Esophagus (tissue), 2 donors: ENCODE measurements at regions not wholly inside any gene's neighbourhood (a gene's known extent, or its start where the extent isn't known, plus 50 kb on each side); places are given as distances from the start of the nearest gene placed in this dataset.

Source experiments
- H3K27ac ChIP-seq, 2 donors: one replicate each; pipeline ENCODE4 v1.5.1; 2013; ENCODE audit warnings: low read depth in 2 of 2, mild to moderate bottlenecking in 2 of 2, inconsistent platforms in 1 of 2, low read length in 1 of 2, moderate library complexity in 1 of 2
- H3K27me3 ChIP-seq, 2 donors: one replicate each; pipeline ENCODE4 v1.6.1; 2013; ENCODE audit warnings: low read length in 2 of 2, control low read depth in 1 of 2, mild to moderate bottlenecking in 1 of 2; ENCODE audit not compliant: insufficient read depth in 2 of 2, control insufficient read depth in 1 of 2
- H3K36me3 ChIP-seq, 2 donors: one replicate each; pipeline ENCODE4 v1.6.1; 2013; ENCODE audit warnings: low read length in 1 of 2; ENCODE audit not compliant: control insufficient read depth in 2 of 2, insufficient read depth in 2 of 2
- H3K4me1 ChIP-seq, 2 donors: one replicate each; pipeline ENCODE4 v1.6.1; 2013; ENCODE audit warnings: low read length in 1 of 2; ENCODE audit not compliant: control insufficient read depth in 2 of 2, insufficient read depth in 2 of 2
- H3K4me3 ChIP-seq, 2 donors: one replicate each; pipeline ENCODE4 v1.5.1; 2013; ENCODE audit warnings: low read length in 2 of 2, mild to moderate bottlenecking in 2 of 2, low read depth in 1 of 2, moderate library complexity in 1 of 2
- H3K9me3 ChIP-seq, 2 donors: one replicate each; pipeline ENCODE4 v1.6.1; 2013; ENCODE audit warnings: mild to moderate bottlenecking in 2 of 2, low read depth in 1 of 2, low read length in 1 of 2, moderate library complexity in 1 of 2; ENCODE audit not compliant: control insufficient read depth in 2 of 2, insufficient read depth in 1 of 2
- WGBS, 2 donors: extraction: QIAGEN DNeasy Blood & Tissue Kit; methylation state at CpG; one replicate each; pipeline ENCODE4 v1.1.7; 2013; 5-methylcytosine and 5-hydroxymethylcytosine counted together
- donor health status: healthy with polysubstance abuse.
- donor health status: Bipolar disorder and iron deficiency.

DNA sequence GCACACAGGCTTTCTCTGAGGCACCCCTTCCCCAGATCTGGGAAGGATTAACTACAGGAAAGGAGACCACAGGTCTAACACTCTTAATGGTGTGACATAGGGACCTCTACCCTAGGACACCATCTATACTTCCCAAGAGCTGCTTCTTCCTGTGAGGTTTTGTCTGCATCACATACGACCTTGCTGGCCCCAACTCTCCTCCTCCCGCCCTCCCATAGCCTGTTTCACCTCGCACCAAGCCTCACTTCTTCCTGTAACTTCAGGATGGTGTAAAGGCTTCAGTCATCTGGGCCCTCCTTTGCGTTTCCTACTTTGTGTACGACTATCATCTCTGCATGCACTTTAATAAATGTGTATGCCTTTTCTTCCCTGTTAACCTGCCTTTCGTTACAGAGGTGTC is 274.3 kb downstream of the KLF6 start:
- H3K36me3 ChIP-seq: no peaks in the 10 kb centered on the region
- 75 to 82% methylated on average over 6 of the region's 6 CpGs for WGBS, 2 donors

DNA sequence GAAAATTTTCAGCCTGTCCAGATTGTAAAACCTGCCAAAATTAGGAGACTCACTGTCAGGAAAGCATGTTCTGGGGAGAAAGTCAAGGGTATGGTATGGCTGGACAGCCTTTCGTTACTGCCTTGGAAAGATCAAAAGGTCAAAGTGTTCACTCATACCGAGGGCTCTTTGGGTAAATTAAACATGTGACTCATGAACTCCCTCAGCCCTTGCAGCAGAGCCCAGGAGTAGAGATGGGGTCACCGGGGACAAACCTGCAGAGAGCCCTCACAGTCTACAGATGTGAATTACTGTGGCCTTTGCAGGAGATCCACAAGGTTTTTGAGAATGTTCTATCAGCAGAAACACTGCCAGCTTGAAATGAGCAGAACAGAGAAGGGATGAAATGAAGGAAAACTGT is 275.7 kb downstream of the KLF6 start:
- Histone ChIP-seq H3K4me1 (no peaks in the 10 kb centered on the region), H3K9me3 (no peaks in the 10 kb centered on the region), H3K27ac (no peak overlapping the region), H3K27me3 (no peaks in the 10 kb centered on the region), H3K4me3 (no peak overlapping the region), H3K36me3 (no peaks in the 10 kb centered on the region)
- WGBS, 2 donors: 68 to 77% methylated on average over 3 of the region's 3 CpGs

More for the DNA sequence above, 274.3 kb downstream of the KLF6 start:
- Histone ChIP-seq H3K27me3 (no peaks in the 10 kb centered on the region), H3K4me1 (no peaks in the 10 kb centered on the region), H3K4me3 (no peak overlapping the region), H3K9me3 (no peaks in the 10 kb centered on the region), H3K27ac (no peak overlapping the region)

DNA sequence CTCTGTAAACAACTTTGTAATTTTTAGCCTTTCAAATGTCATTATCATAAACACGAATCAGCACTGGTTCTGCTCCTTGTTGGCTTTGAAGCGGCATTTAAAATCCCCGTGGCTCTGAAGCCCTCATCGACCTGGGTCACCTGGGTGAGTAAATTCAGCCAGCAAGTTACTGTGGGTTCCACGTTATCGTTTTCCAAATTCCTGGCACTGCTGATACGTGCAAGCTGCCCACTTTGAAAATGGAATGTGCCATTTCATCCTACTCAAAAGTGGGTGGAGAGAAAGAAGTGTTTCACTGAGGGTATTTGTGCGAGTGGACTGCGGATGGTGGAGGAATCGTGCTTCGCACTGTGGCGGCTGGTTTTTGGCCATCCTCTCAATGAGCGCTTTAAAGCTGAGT is 281.7 kb downstream of the KLF6 start:
- Histone ChIP-seq H3K27ac (no peak overlapping the region), H3K36me3 (no peaks in the 10 kb centered on the region), H3K27me3 (no peaks in the 10 kb centered on the region), H3K4me3 (no peak overlapping the region), H3K9me3 (no peaks in the 10 kb centered on the region), H3K4me1 (peaks cover 0 to 4% of the 10 kb centered on the region in 2 donors)
- WGBS, 2 donors: 86 to 89% methylated on average over 13 of the region's 13 CpGs

DNA sequence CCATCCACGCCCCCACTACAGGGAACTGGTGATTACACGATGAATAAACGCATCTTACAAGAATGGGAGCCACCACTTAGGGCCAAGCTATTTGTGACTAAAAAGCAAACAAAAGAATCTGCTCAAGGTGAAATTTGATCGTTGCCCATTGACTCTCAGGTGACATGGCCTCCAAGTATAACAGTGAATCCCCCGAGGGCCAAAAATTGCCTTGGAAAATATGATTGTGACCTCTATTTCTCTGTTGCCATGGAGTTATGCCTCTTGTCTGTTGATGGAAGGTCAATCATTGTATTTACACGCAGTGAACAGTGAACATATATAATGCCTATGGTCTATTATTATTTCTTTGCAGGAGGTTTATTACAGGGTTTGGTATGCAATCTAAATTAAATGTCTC is 282.3 kb downstream of the KLF6 start:
- WGBS, 2 donors: 68 to 74% methylated on average over 6 of the region's 6 CpGs
- H3K4me1 ChIP-seq: peaks cover 0 to 4% of the 10 kb centered on the region in 2 donors
- no peaks in the 10 kb centered on the region for H3K27me3 ChIP-seq
- H3K4me3 ChIP-seq: no peak overlapping the region
- H3K27ac ChIP-seq: no peak overlapping the region
- H3K36me3 ChIP-seq: no peaks in the 10 kb centered on the region
- no peaks in the 10 kb centered on the region for H3K9me3 ChIP-seq

DNA sequence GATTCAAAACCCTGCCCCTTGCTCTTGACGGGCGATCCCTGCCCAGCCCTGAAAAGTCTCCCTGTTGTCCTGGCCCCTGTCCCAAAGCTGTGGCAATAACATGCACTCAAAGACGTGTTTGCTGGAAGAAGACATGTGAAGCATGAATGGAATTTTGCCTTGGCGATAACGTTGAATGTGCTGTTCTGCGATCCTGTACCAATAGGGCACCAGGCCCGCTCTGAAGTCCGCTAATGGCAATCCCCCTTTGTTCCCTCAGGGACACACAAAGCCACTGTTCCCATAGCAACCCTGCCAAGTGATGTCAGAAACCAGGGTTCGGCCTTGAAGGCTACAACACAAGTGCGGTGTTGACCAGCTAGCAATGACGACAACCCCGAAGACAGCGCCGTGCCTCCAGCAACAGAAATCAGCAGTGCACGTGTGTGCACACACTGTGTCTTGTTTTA is 284.6 kb downstream of the KLF6 start:
- Histone ChIP-seq H3K27ac (peak overlapping the region in 1 of 2 donors; percentile 53), H3K4me3 (peak overlapping the region in 1 of 2 donors; percentile 6), H3K9me3 (no peaks in the 10 kb centered on the region), H3K36me3 (no peaks in the 10 kb centered on the region), H3K4me1 (peaks cover 0 to 4% of the 10 kb centered on the region in 2 donors), H3K27me3 (no peaks in the 10 kb centered on the region)
- WGBS, 2 donors: 49 to 53% methylated on average over 15 of the region's 15 CpGs

DNA sequence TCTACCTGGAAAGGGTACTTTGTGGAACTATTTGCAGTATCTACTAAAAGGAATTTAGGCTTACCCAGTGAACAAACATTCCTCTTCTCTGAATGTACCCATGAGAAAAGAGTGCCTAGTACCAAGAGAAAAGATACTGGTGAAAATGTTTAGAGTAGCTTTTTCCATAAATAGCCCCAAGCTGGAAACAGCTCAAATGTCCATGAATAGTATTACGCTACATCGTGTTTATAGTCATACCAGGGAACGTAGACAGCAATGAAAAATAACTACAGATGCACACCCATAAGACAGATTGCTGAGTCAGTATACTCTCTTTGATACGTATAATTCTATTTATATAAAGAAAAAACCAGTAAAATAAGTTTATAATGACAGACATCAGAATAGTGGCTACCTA is 285.9 kb downstream of the KLF6 start:
- Histone ChIP-seq H3K4me3 (no peak overlapping the region), H3K9me3 (no peaks in the 10 kb centered on the region), H3K36me3 (no peaks in the 10 kb centered on the region), H3K4me1 (peaks cover 0 to 4% of the 10 kb centered on the region in 2 donors), H3K27me3 (no peaks in the 10 kb centered on the region), H3K27ac (no peak overlapping the region)
- 66 to 68% methylated on average over 4 of the region's 4 CpGs for WGBS, 2 donors

DNA sequence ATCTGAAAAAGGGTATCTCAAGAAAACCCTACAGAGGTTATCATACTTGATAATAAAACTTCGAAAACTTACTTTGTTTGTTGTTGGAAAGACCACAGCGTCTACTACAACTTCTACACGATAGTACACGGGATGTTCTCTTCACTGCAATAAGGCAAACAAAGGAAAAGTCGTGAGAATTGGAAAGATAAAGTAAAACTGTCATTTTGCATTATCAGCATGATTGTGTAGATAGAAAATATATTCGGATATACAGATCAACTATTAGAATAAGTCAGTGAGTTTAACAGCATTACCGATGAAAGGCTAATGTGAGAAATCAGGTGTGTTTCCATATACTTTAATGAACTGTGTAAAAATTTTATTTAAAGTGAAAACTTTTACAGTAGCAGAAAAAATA is 287.4 kb downstream of the KLF6 start:
- WGBS, 2 donors: 81 to 91% methylated on average over 7 of the region's 7 CpGs

DNA sequence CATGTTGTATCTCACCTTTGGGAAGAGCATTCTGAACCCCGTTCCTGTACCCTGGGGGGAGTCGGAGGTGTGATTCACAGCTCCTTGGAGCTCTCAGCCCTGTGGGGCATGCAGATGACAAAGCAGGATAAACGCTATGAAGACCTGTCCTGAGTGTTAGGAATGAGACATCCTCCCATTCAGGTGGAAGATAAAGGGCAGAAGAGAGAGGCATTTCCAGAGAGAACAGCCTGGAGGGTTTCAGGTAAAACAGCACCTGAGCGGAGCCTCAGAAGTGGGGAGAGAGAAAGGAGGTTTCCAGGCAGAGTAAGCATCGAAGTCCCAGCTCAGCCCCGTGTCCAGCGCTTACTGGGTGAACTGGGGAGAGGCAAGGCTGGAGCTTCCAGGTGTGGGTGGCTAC is 288.9 kb downstream of the KLF6 start:
- no peaks in the 10 kb centered on the region for H3K9me3 ChIP-seq

More for the DNA sequence above, 287.4 kb downstream of the KLF6 start:
- Histone ChIP-seq H3K36me3 (no peaks in the 10 kb centered on the region), H3K9me3 (no peaks in the 10 kb centered on the region), H3K27ac (no peak overlapping the region), H3K4me3 (no peak overlapping the region), H3K27me3 (no peaks in the 10 kb centered on the region), H3K4me1 (peaks cover 0 to 4% of the 10 kb centered on the region in 2 donors)

DNA sequence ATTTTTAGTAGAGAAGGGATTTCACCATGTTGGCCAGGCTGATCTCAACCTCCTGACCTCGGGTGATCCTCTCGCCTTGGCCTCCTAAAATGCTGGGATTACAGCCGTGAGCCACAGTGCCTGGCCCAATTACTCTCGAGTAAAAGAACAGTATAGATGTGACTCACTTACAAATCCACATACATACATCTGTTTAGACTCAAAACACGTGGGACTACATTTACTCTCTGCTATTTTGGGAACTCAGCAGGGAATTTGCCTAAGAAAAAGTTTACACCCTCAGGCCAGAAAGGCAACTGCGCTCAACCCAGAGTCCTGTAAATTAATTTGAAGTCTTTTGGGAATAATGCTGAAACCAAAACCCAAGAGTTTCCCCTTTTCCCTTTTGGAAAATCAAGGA is 289.7 kb downstream of the KLF6 start:
- 76 to 85% methylated on average over 6 of the region's 6 CpGs for WGBS, 2 donors

More for the DNA sequence above, 288.9 kb downstream of the KLF6 start:
- H3K4me3 ChIP-seq: no peak overlapping the region
- WGBS, 2 donors: 85 to 88% methylated on average over 7 of the region's 7 CpGs
- peaks cover 0 to 4% of the 10 kb centered on the region in 2 donors for H3K4me1 ChIP-seq
- no peaks in the 10 kb centered on the region for H3K27me3 ChIP-seq
- H3K36me3 ChIP-seq: no peaks in the 10 kb centered on the region
- H3K27ac ChIP-seq: no peak overlapping the region

DNA sequence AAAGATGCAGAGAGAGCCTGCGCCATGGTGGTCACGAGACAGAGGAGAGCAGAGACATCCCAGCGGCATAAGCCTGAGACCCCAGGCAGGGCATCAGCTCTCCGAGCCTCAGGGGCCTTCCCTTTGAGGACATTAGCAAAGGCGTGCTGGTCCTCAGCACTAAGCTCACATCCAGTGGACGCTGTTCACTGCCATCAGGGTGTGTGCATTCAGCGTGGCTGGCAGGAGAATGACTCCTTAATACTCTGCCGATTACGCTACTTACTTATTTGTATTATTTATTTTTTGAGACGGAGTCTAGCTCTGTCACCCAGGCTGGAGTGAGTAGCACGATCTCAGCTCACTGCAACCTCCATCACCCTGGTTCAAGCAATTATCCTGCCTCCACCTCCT is 290.2 kb downstream of the KLF6 start:
- no peaks in the 10 kb centered on the region for H3K36me3 ChIP-seq
- H3K27ac ChIP-seq: no peak overlapping the region
- H3K4me3 ChIP-seq: no peak overlapping the region
- WGBS, 2 donors: 89 to 94% methylated on average over 11 of the region's 11 CpGs
- no peaks in the 10 kb centered on the region for H3K27me3 ChIP-seq
- H3K9me3 ChIP-seq: no peaks in the 10 kb centered on the region
- H3K4me1 ChIP-seq: no peaks in the 10 kb centered on the region

More for the DNA sequence above, 289.7 kb downstream of the KLF6 start:
- no peak overlapping the region for H3K4me3 ChIP-seq
- H3K27me3 ChIP-seq: no peaks in the 10 kb centered on the region
- no peaks in the 10 kb centered on the region for H3K9me3 ChIP-seq
- no peak overlapping the region for H3K27ac ChIP-seq
- no peaks in the 10 kb centered on the region for H3K36me3 ChIP-seq
- peaks cover 0 to under 1% of the 10 kb centered on the region in 2 donors for H3K4me1 ChIP-seq
